ENCODE measurements at regions not wholly inside any gene's neighbourhood (a gene's known extent, or its start where the extent isn't known, plus 50 kb on each side); places are given as distances from the start of the nearest gene placed in this dataset.

- no peak for DNase-seq
Measured at GRCh38 chr18:67219821-67220220, 296.7 kb downstream of the DSEL start.

- no peak for DNase-seq
Measured at GRCh38 chr18:67218556-67218955, 298.0 kb downstream of the DSEL start.

DNA sequence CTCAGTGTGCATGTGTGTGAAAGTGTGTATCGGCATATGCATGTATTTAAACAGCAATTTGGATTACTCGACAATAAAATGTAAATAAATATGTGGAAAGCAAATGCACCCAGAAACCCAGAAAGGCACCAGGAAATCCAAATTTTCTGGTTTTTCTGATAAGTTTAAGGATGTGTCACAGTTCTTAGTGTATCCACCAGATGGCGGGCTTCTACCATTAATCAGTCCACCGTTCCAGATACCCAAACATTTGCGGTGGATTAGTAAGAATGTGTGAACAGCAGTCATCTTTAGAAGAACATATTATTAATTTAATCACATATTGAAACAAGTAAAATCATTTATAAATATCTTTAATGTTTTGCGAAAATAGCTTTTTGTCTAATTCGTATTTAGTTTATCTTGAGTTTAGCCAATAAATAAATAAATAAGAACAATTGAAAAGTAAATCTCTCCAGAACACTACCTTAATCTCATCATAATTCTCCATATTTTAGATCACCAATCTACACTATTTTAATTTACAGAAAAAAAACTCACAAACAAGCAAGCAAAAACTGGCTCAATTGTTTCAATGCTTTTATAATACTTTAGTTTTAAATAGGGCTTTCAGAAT lies 298.9 kb downstream of the DSEL start:
- DNase-seq = peak; percentile 26 to 71

DNA sequence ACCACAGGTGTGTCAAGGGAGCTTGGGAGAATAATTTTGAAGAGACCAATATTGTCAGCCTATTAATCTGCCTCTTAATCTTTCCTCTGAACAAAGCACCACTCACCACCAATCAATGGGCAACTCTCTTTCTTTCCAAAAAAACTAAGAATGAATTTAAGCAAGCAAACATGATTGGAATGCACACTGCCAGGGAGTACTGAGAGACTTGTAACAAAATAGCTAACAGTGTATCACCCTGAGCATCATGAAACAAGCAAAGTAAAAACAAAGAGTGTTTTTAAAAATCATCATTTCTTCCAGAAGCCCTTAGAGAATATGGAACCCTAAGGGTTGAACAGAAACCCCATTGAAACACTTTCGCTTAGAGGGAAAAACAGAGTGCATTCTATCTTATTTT lies 299.7 kb downstream of the DSEL start:
- no peak for DNase-seq

- DNase-seq = no peak
Measured at GRCh38 chr18:67215686-67216085, 300.8 kb downstream of the DSEL start.

DNA sequence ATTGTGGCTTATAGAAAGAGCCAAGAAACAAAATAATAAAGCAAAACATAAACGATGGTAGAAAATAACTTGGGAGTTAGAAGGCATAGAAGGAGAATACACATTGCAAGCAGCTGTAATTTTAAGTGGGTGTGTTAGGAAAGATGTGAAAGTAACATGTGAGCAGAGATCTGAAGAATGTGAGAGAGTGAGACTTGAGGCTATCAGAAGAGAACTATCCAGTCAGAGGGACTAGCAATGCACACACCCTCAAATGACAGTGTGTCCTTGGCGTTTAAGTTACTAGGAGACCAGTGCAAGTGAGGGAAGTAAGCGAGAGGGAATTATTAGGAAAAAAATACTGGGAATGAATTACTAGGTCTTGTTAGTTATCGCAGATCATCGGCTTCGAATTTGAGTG lies 304.9 kb downstream of the DSEL start:
- no peak for DNase-seq

DNA sequence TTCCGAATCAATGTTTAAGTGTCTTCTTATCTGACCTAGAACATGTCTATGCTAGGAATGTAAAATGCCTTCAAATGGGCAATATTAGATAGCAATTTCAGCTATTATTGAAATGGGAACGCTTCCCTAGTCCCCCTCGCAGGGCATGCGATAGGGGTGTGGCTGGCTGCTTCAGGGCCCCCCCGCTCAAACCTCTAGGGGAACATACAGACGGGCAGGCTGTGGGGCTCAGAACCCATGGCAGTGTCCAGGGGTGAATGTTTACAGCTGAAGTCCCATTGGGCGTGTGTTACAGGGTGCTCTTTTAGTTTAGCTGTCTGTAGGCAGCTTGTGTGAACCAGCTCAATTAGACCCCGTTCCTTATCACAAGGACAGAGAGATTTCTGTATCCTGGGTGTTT lies 315.9 kb downstream of the DSEL start:
- DNase-seq = no peak

- DNase-seq = peak; percentile 46 to 77
Measured at GRCh38 chr18:67199993-67200617, 316.4 kb downstream of the DSEL start.

DNA sequence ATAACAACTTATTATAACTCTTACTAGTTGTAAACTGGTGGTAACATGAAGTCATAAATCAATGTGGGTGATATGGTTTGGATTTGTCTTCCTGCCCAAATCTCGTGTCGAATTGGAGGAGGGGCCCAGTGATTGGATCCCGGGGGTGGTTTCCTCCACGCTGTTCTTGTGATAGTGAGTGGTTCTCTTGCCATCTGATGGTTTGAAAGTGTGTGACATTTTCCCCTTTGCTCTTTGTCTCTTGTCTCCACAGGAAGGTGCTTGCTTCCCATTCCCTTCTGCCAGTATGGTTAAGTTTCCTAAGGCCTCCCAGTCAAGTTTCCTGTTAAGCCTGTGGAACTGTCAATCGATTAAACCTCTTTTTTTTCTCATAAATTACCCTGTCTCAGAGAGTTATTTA lies 321.6 kb downstream of the DSEL start:
- no peak for DNase-seq

GRCh38 chr18:67192535-67192934 lies 324.0 kb downstream of the DSEL start:
- no peak for DNase-seq

DNA sequence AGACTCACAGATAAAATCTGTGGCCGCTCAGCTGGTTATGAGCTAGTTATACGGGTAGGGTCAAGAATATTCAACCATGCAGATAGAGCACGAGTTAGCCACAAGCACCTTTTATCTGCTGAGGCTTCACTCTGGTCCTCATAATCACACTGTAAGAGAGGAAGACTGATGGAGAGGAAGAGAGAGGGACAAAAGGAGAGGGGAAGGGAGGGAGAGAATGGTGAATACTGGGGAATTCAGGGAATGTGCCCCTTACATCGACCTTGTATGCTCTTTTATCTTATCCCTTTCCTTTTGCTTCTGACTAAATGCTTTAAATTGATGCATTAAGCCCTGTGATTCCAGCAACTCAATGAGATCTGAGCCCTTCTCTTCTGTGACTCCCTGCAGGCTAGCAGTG lies 333.1 kb downstream of the DSEL start:
- DNase-seq = no peak

DNA sequence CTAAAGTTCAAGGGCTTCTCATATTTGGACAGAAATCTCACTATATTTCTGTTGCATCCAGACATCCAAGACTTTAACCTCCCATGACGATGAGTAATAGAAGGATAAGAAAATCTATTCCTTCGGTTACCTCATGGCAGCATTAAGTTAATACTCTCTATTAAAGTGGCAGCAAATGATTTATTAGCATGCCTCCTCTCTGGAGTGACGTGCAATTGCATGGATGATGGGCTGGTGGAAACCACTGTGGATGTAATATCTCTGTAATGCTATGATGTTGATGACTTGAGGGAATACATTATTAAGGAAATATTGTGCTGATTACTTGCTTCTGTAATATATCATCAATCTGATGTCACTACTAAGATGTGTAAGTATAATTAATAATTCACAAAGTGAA lies 336.8 kb downstream of the DSEL start:
- no peak for DNase-seq

DNA sequence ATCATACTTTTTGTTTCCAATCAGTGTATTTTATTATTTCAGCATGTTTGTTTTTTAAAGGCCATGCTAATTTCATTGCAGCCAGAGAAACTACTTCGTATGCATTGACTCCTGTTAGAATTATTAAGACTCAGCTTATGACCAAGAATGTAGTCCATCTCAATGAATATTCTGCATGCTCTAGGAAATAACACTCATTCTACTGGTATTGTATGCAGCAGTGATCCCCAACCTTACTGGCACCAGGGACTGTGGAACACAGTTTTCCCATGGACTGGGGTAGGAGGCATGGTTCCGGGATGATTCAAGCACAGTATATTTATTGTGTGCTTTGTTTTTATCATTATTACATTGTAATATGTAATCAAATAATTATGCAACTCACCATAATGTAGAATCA lies 356.9 kb downstream of the DSEL start:
- DNase-seq = no peak

DNA sequence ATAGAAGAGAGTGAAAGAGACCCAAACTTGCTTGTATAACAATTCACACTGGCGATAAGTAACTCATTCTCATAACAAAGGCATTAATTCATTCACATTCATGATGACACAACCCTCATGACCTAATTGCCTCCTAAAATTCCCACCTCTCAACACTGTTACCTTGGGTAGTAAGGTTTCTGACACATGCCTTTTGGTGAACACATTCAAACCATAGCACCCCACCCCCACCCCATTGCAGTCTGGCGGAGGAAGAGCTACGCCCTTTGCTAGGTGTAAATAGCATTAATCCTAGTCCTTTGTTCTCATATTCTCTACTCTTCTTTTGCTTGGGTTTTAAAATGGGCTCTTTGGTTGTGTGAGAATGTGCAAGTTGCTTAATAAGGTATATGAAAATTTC lies 361.5 kb downstream of the DSEL start:
- DNase-seq = no peak

DNA sequence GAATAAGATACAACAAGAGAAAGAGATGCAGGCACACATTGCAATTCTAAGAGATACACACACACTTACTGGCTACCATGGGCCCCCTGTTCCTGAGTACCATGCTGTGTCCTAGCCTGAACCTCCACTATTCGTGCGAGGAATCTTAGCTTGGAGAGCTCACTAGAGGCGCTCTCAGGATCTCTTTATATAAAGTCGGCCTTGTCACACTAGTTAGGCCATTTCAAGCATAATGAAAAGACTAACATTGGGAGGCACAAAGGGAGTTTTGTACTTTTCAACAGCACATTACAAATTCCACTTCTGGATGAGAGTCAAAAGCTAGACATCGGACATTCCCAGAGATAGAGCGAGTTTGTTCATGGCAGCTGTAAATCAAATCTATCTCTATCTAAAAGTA lies 365.2 kb downstream of the DSEL start:
- DNase-seq = no peak

DNA sequence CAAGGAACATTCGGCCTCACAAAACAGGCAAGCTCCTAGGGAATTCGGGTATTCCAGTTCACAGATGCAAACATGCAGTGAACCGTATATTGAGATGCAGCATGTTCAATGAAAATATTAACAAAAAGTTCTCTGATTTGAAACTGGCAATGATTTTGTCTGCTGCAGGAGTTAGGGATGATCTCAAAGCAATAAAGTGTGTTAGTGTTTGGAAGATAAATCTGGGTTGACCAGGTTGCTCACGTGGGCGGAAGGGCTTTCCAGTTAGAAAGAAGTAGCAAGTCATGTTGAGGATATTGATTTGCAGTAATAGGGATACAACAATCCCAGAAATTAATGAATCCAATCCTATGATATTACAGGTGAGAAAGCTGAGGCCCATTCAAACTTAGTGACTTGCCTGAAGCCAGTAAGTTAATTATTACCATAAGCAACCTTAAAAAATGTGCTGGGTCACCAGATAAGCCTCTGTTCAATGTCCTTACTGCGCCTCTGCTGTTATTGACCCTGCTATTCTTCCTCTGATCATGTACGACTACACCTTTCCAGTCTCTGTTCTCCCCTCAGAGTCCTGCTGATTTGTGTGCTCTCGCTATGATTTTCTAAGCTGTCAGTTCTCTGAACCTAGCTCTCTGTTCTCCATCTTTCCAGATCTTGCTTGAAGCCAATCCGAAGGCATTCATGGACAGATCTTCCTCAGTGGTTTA lies 370.8 kb downstream of the DSEL start:
- DNase-seq = no peak

GRCh38 chr18:67144329-67144728 lies 372.2 kb downstream of the DSEL start:
- no peak for DNase-seq

DNA sequence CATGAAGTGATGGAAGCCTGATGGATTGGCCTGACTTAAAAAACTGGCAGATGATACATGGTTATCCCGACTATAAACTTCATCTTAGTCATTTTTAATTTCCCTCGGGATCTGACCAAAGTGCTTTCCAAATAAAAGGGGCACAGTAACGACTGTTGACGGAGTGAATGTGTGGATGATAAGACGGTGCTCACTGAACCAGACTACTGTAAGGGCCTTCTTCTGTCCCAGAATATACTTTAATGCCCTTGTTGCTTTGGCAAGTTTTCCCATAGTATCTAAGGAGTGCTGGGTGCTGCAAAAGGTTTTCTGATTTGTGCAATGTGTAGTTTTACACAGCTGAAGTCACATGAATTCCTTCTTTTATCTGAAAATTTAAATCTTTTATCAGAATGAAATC lies 373.5 kb downstream of the DSEL start:
- no peak for DNase-seq

DNA sequence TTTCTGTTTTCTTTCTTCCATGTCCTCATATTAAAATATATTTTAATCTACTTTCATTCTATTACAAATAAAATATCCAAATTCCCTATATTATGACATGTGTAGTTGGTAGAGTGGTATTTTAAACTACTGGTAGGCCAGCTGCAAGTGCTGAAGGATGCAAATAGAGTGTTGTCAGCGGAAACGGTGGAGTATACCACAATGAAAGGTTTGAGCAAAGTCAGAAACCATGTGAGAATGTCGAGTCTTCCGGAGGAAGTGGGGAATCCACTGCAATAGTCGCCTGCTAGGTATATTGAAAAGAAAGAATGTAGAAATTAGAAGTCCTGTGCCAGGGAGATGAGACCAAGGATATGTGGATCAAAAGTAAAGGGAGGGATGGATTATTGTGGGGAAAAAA lies 373.9 kb downstream of the DSEL start:
- DNase-seq = no peak

- no peak for DNase-seq
Measured at GRCh38 chr18:67140495-67140894, 376.0 kb downstream of the DSEL start.

- peak; percentile 15 to 31 for DNase-seq
Measured at GRCh38 chr18:67139899-67140298, 376.6 kb downstream of the DSEL start.

DNA sequence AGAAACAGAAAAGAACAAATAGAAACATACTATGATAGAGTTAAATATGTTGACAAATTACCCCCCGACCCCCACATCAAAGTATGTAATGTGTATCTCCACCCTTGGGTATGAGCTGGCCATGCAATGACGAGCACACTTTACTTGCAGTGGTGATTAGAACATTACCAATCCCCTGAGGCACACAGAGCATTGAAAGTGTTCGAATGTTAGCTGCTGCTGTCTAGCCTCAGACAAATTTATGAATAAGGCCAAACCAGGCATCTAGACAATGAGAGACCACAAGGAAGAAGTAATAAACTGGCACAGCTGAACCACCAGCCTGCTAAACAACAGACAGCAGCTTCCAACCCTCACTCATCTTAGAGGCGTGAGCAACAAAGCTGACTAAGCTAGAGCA lies 380.5 kb downstream of the DSEL start:
- DNase-seq = no peak

GRCh38 chr18:67134911-67135310 lies 381.6 kb downstream of the DSEL start:
- DNase-seq = no peak

DNA sequence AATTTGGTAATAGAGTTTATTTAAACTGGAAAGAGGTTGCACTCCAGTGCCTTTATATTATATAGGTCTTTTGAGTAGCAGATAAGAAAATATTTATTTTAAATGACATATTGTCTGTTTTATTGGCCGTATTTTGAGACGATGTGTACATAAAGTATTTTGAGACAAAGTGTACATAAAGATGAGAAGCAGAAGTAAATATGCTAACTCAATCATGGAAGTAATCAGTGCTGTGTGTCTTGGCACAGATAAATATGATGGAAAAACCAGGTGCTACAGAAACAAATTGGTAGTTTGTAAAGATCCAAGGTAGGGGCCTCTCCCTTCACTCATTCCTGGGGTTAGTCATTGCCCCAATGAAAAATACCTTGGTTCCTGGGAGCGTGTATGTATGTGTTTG lies 382.9 kb downstream of the DSEL start:
- no peak for DNase-seq

GRCh38 chr18:67132919-67133318 lies 383.6 kb downstream of the DSEL start:
- no peak for DNase-seq
